Head of caudate nucleus (tissue), 42 donors: ENCODE measurements at regions not wholly inside any gene's neighbourhood (a gene's known extent, or its start where the extent isn't known, plus 50 kb on each side); places are given as distances from the start of the nearest gene placed in this dataset.
"Not testable (repeated sequence)": the region's sequence is repeated elsewhere in the genome, so short reads cannot be mapped to it uniquely, and the experiment has no call there.

Source experiments
- DNase-seq, 42 donors: peaks; one replicate each; pipeline versions ENCODE4 v3.0.0 to v3.0.0-alpha.2; 2020 to 2021; ENCODE audit warnings: mixed read lengths in 7 of 42
- intact Hi-C: fragments of 100-400 bp; cut with DNase I; formaldehyde crosslinking; loops from one replicate; pipeline ENCODE4 v1.15.0; 2022

DNA sequence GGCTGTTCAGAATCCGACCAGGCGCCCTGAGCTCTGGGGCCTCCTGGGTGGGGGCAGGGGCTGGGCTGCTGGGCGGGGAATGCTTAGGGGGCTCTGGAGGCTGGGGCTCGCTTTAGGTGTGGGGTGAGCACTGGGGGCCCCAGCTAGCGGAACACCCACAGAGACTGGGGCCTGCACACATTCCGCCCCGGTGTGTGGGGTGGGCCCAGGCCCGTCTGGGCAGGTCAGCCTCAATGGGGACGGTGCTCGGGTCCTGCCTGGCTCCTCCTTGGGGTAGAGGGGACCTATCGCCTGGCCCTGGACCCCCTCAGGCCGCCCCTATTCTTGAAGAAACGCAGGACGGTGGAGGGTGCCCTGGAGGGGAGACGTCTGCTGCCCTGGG lies 364.8 kb downstream of the TMEM121 start:
- intact Hi-C loops = no loop called here
- DNase-seq = peak in 9 of 42 donors; percentile 2 to 31 (median 7)

DNA sequence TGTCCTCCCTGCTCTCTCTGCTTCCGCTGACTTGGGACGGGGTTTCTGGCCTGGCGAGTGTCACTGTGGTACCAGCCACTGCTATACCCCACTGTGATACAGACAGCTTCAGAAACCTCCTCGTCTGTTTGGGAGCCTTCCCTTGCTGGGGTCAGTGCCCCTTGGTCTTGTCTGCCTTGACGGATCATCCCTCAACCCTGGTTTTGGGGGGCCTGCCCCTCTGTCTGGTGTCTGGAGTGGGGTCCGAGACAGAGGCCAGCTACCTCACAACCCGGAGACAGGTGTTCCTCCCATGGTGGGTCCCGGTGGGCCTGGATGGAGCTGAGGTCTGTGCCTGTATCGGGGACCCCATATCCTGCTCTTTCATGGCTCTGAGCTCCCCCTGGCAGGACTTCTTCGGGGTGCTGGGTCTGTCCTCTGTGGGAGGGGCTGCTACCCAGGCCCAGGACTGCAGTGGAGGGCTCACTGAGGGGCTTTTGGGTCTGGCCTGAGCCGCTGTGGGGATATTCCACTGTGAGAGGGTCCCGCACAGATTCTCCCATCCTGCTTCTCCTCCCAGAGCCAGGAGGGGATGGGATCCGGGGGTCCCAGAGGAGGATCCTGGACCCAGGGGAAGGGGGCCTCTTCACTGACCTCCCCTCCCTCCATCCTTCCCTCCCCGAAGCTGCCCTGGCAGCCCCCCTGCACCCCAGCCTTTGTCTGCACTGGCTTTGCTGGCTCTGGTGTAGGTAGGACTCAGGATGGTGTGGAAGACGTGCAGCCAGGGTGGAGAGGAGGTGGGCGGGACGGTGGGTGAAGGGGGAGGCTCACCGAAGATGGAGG lies 365.5 kb downstream of the TMEM121 start:
- peak in 14 of 42 donors; percentile 4 to 30 (median 8) for DNase-seq
- intact Hi-C loops = no loop called here

DNA sequence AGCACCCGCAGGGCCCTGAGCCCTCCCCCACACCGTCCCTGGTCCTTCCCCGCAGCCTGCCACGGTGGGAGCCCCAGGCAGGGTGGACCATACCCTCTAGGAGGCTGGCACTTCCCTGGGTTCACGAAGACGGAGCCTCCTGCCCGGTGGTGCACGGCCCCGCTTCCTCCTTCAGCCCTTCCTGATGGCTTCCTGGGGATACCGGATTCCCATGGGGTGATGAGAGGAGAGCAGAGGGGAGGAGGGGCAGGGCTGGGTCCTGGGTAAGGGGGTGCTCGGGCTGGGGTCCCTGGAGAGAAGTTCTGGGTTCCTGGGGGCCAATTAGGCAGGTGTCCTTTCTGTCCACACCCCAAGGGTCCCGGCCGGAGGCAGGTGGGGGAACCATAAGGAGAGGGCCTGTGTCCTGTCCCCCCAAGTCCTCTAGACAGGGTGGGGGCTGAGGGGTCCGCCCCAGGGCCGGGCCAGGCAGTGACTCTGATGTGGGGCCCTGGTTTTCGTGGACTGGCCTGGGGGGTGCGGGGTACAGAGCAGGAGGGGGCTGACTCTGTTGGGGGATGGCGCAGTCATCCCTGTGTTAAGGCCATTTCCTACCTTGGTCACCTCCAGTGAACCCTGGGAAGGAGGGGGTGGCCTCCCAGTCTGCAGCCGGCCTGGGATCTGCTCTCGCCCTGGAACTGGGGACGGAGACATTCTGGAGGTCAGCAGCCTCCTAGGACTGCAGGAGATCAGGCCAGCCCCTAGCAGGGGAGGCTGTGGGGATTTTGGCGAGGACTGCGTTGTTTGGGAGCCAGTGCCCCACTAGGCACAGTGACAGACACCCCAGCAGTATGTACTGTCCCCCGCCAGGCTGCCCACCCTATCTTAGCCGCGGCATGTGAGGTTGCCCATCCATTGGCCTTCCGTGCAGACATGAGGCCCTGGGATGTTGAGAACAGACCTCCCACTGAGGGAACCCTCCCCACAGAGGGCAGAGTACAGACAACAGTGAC lies 366.4 kb downstream of the TMEM121 start:
- DNase-seq = peak in 10 of 42 donors; percentile 4 to 22 (median 10)

DNA sequence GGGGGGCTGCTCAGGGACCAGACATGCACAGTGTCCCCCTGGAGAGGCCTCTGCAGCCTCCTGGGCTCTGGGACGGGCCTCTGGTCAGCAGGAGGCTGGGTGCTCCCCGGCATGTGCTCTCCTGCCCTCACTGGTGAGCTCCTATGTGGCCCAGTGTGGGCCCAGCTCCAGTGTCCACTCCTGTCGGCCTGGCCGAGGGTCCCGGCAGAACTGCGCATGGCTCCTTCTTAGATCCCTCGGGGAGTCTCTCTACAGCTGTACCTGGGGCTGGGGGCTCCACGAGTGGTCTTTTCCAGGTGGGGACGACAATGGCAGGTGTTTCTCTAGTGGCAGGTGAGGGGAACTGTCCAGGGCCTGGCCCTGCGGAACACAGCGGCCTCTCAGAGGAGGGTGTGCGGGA lies 367.3 kb downstream of the TMEM121 start:
- DNase-seq = peak in 4 of 42 donors; percentile 2 to 13 (median 6)
- intact Hi-C loops = not testable (repeated sequence)

More for the DNA sequence above, 366.4 kb downstream of the TMEM121 start:
- intact Hi-C loops = not testable (repeated sequence)

DNA sequence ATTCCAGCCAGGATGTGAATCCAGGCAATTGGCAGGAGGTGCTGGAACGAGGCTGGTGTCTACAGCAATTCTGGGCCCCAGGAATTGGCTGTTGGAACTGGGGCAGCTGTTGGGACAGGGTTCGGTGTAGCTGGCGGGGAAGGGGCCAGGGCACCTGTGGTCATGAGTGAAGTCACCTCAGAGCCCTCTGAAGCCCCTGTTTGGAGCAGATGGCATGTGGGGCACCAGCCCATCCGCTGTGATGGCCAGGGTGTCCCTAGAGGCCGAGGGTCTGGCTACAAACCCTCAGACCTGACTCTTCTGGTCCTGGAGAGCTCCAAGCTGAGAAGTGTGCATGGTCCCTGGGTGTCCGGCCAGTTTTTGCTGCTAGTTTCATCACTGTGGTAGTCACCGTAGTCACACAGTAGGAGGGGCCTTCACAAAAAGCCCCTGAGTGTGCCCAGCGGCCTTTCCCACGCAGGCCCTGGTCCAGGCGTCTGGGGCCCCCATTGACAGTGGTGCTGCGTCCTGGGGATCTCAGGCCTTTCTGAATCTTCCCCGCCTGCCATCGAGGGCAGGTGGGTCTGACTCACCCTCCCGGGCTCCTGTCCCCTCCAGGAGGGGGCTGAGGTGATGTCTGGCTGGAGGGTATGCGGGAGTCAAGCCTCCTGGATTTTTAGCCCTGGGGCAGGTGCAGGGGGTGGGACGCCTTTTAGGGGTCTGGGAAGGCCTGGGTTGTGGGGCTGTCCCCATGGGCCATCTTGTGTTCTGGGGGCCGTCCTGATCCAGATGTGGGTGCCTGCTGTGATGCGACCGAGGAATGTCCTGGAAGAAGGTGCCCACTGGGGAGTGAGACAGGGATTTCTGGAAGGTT lies 368.0 kb downstream of the TMEM121 start:
- intact Hi-C loops = no loop called here
- peak in 8 of 42 donors; percentile 3 to 41 (median 7) for DNase-seq

DNA sequence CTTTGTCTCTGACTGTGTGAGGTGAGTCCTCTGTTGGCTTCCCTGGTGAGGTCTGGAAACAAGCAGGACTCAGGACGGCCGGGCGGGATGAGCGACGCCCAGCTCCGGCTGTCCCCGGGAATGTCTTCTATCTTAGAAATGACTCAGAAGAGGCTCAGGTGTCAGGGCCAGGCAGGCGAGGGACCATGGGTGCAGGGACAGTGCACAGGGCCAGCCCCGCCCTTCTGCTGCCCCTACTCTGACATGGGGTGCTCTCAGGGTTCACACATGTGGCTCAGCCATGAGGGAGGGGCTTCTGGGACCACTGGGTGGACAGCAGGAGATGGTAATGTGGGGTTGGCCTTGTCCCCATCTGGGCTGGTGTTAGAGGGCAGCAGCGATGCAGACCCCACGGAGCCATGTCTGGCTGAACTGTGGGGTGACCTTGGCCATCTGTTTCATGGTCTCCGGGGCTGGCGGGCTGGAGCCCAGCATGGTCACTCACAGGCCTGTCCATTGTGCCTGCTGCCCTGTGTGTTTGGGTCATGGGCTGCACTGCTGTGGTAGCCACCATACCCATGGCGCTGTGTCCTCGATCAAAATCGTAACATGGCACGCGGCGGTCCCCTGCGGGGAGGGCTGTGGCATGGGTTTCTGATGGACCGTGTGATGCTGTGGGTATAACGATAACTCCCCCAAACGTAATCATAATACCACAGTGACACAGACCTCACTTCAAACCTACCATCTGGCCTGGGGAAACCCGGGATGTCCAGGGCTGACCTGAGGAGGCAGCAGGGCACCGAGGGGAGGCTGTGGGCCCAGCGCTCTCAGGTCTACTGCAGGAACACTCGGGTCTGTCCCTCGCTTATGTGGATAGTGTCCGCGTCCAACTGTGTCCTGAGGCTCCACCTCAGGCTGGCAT lies 368.8 kb downstream of the TMEM121 start:
- DNase-seq = peak in 6 of 42 donors; percentile 3 to 26 (median 7)
- intact Hi-C loops = no loop called here

DNA sequence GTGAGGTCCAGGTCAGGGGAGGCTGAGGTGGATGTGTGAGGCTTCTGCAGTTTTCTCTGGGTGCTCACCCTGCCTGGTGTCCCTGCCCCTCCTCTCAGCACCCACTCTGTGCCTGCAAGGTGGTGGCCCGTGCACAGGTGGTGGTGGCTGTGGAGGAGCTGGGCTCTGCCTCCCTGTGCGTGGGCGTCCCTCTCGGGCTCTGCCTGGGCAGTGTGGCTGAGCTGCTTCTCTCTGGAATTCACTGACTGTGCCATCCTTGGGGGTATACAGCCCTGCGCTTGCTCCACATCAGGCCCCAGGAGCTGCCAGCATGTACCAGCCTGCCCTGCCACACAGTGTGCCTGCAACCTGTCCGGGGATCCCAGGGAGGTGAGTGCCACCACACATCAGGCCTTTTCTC lies 369.8 kb downstream of the TMEM121 start:
- peak in 2 of 42 donors; percentile 3 to 11 for DNase-seq
- intact Hi-C loops = not testable (repeated sequence)

DNA sequence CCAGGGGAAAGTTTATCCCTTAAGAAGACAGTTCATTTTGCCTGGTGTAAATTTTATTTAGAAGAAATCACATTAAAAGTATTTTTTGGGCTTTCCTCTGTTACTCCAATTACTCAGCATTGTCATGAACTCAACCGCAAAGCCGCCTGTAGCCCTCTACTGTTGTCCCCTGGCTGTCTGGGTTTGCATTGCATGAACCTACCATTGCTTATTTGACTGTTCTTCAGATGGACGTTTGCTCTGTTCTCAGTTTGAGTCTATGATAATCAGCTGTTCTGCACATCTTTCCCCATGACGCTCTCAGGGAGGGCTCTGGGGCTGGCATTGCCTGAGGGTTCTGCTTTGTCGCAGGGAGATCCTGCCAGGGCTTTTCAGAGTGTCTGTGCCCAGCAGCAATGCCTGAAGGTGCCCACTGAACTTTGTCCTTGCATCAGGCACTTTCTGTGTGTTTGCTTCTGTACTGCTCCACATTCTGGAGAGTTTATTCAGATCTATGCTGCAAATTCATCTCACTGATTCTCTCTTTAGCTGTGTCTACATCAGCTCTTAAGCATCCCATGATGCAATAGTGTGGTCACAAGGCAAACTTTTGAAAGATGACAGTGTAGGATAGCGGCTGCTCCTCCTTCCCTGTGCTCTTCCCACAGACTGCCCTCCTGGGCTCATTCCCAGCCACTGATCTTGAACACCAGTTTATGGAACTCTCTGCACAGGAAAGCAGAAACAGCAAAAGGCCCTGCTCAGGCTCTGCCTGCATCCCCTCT lies 370.8 kb downstream of the TMEM121 start:
- intact Hi-C loops = not testable (repeated sequence)
- DNase-seq = peak in 1 of 42 donors; percentile 2

DNA sequence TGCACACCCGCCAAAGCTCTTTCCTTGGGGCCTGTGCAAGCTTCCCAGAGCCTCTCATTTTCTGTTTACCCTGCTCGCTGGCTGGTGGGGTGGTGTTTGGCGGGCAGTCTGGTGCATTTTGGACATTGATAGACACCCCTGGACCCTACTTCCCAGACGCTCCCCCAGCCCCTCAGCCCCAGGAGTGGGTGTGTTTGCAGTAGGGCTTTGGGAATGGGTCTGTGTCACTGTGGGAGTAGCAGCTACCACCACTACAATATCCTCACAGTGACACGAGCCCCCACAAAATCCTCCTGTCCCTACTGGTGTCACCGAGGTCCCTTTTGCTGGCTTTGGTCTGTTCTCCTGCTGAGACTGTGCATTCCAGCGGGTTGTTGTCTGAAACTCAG lies 371.3 kb downstream of the TMEM121 start:
- intact Hi-C loops = no loop called here
- no peak for DNase-seq

DNA sequence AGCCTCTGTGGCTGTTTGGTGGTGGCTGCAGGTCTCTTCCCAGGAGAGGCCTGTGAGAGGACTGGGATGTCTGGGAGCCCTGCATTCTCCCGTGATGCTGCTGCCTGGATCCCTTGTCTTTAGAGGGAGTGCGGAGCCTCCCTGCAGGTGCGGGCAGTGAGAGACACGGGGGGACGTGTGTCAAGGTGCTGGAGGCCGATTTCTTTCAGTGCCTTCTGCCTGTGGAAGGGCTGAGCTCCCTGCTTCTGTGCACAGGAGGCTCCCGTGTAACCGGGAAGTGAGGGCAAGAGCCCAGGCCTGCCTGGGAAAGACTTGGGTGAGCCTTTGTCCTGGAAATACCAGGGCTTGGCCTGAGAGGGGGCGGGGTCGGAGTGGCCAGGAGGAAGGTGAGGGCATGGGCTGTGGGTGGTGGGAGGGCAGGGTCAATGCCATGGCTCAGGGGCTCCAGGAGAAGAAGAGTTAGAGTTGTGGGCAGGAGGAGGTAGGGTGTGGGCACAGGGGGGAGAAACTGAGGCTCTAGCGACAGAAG lies 372.2 kb downstream of the TMEM121 start:
- no peak for DNase-seq
- intact Hi-C loops = no loop called here

DNA sequence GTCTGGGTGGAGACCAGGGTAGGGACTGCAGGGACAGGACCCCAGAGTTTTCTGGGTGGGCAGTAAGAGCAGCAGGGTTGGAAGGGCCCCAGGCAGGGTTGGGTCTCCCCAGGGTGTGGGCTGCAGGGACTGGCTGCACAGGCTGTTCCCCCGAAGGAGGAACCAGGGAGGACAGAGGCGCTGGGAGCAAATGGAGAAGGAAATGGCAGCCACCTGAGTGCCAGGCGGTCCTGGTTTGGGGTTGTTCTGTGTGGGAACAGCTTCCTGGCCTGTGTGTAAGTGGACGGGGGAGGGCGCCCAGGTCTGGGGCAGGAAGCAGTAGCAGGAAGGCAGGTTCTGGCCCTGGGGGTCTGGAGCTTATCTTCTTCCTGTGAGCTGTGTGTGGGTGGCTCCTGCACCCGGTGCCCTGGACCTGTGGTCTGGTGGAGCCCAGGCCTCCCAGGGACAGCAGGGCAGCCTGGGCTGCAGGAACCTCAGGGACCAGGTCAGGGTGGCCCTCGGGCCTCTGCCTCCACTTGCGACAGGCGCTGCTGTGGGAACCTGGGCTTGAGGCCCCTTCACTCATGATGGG lies 372.8 kb downstream of the TMEM121 start:
- DNase-seq = no peak
- intact Hi-C loops = no loop called here

DNA sequence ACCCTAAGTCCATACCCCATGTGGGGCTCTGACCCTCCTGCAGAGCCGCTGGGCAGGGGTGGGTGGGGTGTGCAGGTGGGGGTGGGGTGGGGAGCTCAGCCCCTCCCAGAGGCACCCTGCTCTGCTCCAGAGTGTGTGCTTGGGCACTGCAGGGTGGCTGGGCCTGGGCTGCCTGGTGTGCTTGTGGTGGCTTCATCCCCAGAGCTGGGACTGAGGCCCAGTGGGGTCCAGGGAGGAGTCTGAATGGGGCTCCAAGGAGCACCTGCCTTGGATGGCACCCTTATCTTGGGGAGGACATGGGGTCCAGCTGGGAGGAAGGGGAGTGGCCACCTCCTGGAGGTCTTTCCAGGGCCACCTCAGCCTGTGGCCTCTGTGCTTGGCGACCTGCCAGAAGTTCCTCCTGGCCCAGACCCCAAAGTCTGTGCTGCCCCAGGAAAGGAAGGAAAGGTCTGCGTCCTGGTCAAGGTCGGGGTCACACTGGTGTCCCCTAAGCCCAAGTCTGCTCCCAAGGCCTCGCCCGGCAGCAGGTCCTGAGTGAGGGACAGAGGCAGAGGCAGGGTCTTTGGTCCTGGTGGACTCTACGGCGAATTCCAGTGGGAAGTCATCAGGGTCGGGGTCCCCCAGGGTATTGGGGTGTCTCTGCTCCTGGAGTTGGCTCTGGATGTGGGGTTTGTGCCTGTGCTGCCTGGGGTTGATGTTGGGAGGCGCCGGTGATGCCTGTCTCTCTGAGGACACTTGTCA lies 373.4 kb downstream of the TMEM121 start:
- intact Hi-C loops = no loop called here
- no peak for DNase-seq

DNA sequence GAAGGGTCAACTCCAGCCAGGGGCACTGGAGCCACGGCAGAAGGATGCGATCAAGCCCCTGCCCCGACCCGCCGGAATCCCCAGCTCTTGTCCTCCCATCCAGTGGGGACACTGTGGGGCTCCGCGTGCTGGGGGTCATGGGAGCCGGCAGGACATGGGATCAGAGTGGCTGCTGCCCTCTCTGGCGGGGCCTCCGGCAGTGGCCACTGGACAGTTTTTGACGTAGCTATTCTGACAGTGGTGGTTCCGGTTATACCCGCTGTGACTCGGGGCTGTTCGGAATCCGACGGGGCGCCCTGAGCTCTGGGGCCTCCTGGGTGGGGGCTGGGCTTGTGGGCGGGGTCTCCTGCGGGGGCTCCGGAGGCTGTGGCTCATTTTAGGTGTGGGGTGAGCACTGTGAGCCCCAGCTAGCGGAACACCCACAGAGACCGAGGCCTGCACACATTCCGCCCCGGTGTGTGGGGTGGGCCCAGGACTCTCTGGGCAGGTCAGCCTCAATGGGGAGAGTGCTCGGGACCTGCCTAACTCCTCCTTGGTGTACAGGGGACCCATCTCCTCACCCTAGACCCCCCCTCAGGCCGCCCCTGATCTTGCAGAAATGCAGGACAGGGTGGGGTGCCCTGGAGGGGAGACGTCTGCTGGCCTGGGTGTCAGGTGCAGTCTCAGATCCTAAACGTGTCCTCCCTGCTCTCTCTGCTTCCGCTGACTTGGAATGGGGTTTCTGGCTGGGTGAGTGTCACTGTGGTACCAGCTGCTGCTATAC lies 374.2 kb downstream of the TMEM121 start:
- DNase-seq = no peak

DNA sequence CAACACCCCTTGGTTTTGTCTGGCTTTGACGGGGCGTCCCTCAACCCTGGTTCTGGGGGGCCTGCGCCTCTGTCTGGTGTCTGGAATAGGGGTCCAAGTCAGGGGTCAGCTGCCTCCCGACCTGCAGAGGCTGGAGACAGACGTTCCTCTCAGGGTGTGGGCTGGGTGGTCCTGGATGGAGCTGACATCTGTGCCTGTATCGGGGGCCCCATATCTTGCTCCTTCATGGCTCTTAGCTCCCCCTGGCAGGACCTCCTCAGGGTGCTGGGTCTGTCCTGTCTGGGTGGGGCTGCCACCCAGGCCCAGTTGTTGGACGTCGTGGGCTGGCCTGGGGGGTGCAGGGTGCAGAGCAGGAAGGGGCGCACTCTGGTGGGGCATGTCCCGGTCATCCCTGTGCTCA lies 374.8 kb downstream of the TMEM121 start:
- intact Hi-C loops = no loop called here
- no peak for DNase-seq

More for the DNA sequence above, 374.2 kb downstream of the TMEM121 start:
- intact Hi-C loops = no loop called here
